Activated CD4-positive, alpha-beta T cell treated with anti-CD3 and anti-CD28 coated beads, Interleukin-10, Interleukin-2, amounts not matched to agents 100 ng/mL and 50 ng/mL, durations not matched to agents 16 hours and 8 hours (primary cell): ENCODE measurements at regions not wholly inside any gene's neighbourhood (a gene's known extent, or its start where the extent isn't known, plus 50 kb on each side); places are given as distances from the start of the nearest gene placed in this dataset.
"Not testable (repeated sequence)": the region's sequence is repeated elsewhere in the genome, so short reads cannot be mapped to it uniquely, and the experiment has no call there.

Experiments
- DNase-seq: peaks from one replicate; pipeline ENCODE4 v3.0.0-alpha.2; 2020

DNA sequence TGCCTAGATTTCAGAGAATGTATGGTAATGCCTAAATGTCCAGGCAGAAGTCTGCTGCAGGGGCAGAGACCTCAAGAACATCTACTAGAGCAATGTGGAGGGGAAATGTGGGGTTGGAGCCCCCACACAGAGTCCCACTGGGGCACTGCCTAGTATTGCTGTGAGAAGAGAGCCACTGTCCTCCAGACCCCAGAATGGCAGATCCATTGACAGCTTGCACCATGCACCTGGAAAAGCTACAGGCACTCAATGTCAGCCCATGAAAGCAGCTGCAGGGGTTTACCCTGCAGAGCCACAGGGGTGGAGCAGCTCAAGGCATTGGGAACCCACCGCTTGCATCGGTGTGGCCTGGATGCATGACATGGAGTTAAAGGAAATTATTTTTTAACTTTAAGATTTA, 314.1 kb downstream of the CYRIA start:
- no peak for DNase-seq

DNA sequence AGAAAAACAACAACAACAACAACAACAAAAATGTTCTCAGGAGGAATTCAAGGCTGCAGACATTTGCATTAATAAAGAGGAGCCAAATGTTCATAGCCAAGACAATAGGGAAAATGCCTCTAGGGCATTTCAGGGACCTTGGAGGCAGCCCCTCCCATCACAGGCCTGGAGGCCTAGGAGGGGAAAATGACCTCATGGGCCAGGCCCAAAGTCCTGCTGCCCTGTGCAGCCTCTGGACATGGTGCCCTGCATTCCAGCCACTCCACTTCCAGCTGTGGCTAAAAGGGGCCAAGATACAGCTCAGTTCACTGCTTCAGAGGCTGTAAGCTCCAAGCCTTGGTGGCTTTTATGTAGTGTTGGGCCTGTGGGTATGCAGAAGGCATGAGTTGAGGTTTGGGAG, 314.5 kb downstream of the CYRIA start:
- no peak for DNase-seq

DNA sequence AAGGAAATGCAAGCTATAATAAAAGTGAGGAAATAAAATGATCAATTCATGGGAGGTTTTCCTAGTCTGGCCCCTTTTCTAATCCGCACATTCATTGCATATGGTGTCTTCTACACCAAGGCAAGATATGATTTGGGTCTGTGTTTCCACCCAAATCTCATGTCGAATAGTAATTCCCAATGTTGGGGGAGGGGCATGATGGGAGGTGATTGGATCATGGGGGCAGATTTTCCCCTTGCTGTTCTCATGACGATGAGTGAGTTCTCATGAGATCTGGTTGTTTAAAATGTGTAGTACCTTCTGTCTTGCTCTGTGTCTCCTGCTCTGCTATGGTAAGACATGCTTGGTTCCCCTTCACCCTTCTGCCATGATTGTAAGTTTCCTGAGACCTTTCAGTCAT, 315.4 kb downstream of the CYRIA start:
- DNase-seq = no peak

DNA sequence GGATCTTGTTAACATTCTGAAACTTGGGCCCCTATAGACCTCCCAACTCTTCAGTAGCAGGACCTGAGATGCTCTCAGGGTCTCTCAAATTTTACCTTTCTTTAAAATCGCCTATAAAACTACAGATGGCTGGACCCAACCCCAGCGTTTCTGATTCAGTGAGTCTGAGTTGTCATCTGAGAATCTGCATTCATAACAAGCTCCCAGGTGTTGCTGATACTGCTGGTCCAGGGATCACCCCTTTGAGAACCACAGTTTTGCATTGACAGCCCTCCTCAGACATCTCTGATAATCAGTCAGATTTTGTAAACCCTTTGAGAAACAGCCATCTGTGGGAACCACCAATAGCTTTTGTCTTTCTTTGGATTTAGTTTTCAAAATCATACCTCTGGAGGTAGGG, 315.8 kb downstream of the CYRIA start:
- no peak for DNase-seq

- no peak for DNase-seq
Observed at GRCh38 chr2:16348821-16349515, 316.7 kb downstream of the CYRIA start.

DNA sequence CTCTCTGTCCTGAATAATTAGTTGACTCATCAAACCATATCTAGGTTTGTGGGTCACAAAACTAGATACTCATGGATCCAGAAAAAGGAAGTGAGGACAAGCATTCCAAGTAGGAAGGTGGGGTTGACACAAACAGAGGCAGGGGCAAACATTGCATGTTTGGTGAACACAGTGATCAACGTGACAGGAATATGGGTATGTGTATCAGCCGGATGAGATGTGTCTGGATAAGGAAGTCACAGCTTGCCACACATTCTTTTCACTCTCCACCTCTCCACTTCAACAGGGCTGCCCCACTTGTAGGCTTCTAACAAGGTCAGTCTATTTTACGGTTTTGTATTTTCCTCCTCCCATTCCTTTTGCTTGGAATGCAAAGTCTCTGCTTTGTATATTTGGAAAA, 319.0 kb downstream of the CYRIA start:
- no peak for DNase-seq

DNA sequence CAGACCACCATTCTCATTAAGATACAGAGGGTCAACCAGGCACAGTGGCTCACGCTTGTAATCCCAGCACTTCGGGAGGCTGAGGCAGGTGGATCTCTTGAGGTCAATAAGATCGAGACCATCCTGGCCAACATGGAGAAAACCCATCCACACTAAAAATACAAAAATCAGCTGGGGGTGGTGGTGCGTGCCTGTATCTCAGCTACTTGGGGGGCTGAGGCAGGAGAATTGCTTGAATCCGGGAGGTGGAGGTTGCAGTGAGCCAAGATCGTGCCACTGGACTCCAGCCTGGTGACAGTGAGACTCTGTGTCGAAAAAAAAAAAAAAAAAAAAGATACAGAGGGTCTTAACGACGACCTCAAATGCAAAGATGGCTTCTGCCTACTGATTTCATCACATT, 320.4 kb downstream of the CYRIA start:
- DNase-seq = not testable (repeated sequence)

DNA sequence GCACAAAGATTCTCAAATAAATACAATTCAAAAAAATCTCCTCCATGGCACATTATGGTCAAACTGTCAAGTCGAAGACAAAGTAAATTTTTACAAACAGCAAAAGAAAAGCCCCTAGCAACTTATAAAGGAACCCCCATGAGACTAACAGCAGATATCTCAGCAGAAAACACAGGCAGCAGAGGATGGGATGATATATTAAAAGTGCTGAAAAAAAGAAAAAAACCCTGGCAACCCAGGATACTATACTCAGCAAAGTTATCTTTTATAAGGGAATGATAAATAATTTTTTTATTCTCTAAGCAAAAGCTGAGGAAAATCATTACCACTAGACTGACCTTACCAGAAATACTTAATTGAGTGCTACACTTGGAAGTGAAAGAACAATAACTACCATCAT, 326.4 kb downstream of the CYRIA start:
- DNase-seq = no peak

DNA sequence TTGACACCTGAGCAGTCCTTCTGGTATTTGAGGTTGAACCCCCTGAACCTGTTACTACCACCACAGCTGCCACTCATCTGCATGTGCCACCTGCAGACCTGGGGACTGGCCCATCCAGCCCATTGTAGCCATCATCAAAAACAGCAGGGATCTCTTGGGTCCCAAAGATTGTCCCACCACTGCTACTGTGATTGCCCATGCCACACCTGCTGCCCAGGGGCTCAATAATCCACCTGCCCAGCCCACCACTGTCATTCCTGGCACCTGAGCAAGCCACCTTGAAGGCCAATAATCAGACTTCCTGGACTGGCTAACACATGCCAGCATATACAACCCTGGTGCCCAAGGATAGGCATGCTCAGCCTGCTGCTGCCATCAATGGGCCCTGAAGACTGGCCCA, 327.6 kb downstream of the CYRIA start:
- no peak for DNase-seq

- DNase-seq = no peak
Observed at GRCh38 chr2:16336916-16337315, 328.7 kb downstream of the CYRIA start.

GRCh38 chr2:16336491-16336890, 329.1 kb downstream of the CYRIA start:
- no peak for DNase-seq

GRCh38 chr2:16335947-16336346, 329.7 kb downstream of the CYRIA start:
- no peak for DNase-seq

DNA sequence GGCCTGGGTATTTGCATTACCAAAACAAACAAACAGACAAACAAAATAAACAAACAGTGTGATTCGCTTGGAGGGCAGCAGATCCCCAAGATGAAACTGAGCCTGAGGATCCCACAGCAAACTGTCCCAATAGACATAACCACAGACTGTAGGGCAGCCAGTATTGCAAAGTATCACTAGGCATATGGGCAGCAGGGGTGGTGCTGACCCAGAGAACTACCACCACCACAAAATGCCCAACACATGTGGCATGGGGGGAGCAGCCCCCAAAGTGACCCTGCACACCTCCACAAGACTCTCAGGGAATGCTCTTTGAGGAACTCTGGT, 330.1 kb downstream of the CYRIA start:
- DNase-seq = no peak

DNA sequence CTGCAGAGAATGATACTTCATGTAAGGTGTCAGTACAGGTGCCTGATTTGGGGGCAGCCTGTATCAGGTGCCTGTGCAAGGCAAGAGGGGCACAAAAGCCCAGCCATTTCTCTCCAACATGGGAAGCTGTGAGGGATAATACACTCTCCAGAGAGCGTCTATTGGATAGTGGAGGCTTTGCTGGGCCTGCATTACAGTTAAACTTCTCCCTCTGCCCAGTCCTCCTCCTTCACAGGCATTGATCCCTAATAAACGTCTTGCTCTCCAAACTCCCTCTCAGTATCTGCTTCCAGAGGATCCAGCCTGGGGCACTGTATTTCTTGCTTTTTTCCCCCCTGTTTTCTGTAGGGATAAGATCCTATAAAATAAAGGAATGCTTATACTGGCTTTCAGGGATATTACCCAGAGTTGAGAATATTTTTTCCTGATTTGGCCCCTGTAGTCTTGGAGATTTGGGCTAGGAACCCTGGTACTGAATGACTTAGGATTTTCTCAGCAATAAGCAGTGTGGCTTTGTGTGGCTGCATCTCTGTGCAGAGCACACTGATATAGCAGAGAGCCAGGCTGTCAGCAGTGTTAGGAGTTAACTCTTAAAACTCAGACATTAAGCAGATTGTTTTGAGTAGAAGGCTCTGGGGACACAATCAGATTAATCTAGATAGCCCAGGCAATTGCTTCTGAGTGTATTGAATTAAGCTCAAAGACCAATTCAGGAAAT, 330.6 kb downstream of the CYRIA start:
- DNase-seq = no peak

GRCh38 chr2:16334366-16334765, 331.3 kb downstream of the CYRIA start:
- DNase-seq = no peak

DNA sequence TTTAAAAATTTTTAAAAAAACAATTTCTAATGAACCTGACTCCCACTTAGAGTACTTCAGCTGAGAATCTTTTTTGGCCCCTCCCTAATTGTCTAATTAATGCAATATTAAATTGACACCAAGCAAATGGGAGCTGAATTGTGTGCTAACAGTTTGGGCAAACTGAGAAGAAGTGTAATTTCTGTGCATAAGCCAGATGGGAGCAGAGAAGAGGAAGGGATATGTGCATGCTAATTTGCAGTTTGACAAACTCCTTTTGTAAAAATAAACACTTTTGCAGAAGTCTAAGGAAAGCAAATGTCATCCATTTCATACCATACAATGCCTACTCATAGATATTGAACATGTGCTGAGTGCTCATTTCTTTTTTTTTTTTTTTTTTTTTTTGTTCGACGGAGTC, 332.0 kb downstream of the CYRIA start:
- DNase-seq = no peak

DNA sequence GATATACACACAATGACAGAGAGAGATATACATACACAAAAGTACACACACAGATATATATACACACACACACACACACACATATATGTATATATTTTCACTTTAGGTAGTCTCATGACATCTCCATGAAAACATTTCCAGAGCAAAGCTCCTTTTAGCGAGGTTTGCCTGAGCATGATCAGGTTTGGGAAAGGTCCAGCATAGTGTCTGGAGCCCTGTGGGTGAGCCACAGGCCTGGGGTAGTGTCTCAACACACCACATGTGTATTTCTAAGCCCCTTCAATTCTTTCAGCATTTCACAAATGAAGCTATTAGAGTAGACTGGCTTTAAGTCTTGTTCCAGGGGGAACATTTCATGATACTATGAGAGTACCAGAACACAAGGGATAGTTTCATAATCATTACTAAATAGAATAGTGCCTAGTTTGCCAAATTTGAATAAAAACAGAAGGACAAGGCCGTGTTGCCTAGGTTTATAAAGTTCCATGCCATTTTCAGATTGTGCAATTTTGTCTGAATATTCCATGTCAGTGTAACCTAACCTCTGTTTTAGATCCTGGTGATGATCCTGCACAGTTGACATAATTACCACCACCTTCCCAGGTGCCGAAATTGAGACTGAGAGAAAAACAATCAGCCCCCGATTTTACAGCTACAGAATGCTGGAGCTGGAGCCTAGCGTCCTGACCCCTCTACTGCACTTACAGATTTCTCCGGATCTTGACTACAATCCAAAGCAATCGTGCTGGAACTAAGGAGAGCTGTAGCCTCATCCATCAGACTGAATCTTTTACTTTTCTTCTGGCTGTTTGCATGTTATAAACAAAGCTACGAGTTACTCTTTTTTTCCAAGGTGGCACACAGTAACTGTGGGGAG, 332.7 kb downstream of the CYRIA start:
- DNase-seq = no peak

GRCh38 chr2:16331772-16332171, 333.9 kb downstream of the CYRIA start:
- no peak for DNase-seq

- DNase-seq = no peak
Observed at GRCh38 chr2:16330982-16331381, 334.7 kb downstream of the CYRIA start.

DNA sequence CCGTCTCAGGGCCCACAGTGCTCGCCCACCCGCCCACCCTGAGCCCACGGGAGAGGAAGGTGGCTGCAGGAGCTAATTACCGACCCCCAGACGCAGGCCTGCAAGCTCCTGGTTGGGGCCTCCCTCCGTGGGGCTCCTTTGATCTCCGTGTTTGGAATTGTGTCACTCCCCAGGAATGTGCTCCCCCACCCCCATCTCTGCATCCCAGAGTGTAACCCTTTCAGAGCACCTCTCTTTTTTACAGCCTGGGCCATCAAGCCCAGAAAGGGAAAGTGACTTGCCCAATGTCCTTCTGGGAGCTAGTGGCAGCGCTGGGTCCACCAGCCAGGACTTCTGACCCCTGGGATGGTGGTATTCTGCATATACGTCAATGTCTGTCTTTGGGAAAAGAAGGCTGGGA, 335.1 kb downstream of the CYRIA start:
- no peak for DNase-seq

DNA sequence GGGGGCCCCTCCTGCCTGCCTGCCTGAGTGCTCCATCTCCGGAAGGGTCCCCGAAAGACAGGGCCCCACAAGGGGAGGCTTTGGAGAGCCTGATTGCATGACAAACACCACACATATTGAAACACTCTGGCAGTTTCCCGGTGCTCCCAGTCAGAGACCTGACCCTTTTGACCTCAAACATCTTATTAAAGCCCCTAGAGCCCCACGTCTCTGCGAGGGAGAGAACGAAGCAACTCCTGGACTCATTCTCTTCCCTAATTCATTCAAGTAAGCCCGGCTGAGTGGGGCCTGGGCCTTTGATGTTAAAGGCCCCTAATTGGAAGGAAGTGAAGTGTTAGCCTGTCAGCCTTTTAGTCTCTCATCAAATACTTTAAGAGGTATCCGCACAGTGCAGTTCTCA, 335.6 kb downstream of the CYRIA start:
- DNase-seq = no peak

DNA sequence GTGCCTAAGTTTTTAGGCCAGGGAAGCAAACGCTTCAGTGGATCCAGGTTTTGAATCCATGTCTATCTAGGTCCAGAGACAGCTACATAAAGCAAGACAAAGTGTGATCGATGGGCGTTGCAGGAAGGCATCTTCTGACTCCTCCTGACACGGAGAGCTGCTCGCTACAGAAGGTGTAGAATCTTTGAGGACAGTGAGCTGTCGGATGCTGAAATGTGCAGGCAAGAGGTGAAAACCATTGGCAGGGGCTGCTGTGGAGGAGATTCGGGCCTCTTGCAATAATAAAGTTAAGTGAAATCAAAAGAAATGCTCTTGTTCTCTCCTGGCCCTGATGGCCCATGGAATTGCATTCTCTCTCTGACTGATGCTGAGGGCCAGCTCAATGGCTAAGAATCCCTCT, 336.2 kb downstream of the CYRIA start:
- no peak for DNase-seq

DNA sequence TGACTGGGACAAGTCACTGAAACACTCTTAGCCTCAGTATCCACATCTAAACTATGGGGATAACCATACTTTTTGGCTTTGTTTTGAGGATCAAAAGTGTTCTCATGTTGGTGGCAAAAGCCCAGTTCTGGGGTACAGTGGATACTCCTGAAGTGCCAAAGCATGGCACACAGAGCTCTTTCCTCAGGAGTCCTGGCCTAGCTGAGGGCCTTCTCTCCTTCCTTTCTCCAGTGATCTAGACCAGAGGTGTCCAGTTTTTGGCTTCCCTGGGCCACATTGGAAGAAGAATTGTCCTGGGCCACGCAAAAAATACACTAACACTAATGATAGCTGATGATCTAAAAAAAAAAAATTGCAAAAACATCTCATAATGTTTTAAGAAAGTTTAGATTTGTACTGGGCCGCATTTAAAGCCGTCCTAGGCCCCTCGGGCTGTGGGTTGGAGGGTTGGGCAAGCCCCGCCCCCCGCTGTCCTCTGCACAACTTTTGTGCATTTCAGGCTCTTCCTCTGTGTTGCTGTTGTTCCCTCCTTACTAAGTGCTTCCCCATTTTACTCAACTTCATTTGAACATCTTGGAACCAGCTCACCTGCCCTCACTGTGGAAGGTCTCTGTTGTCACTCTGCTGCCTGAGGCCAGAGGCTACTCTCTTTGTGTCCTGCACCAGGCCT, 337.0 kb downstream of the CYRIA start:
- DNase-seq = no peak

- DNase-seq = no peak
Observed at GRCh38 chr2:16327326-16327725, 338.3 kb downstream of the CYRIA start.
